H1 (cell line): ENCODE measurements at regions not wholly inside any gene's neighbourhood (a gene's known extent, or its start where the extent isn't known, plus 50 kb on each side); places are given as distances from the start of the nearest gene placed in this dataset.

Source experiments
- CTCF ChIA-PET: fragments of 300-600 bp; sonication (Branson Sonifier 250); formaldehyde crosslinking; loops from one replicate; lab custom pipeline; 2021; ENCODE audit not compliant: partially characterized antibody; lab: Charles Lee
- POLR2A ChIA-PET: fragments of 300-600 bp; sonication (Branson Sonifier 250); formaldehyde crosslinking; loops from one replicate; lab custom pipeline; 2021; ENCODE audit warnings: inconsistent platforms; ENCODE audit not compliant: partially characterized antibody; lab: Charles Lee
- DNase-seq, 2 experiments: peaks; one replicate each; pipeline versions ENCODE4 v3.0.0 to v3.0.0-alpha.2; 2010 to 2022; ENCODE audit warnings: low spot score in 2 of 2, low read depth in 1 of 2, mixed read lengths in 1 of 2
- FAIRE-seq: peaks from 2 replicates; lab custom pipeline; 2011; peaks lifted over from hg19 to GRCh38; lab: Jason Lieb, UNC
- H2AFZ ChIP-seq: 2 replicates; pipeline ENCODE4 v1.8.1; 2012; ENCODE audit warnings: low read length, inconsistent platforms
- H2AK5ac ChIP-seq: 2 replicates; pipeline ENCODE4 v1.6.1; 2013; ENCODE audit warnings: low read depth, low read length
- H2BK120ac ChIP-seq: replicated peaks from 2 replicates; pipeline ENCODE3; 2013; ENCODE audit warnings: low read depth, low read length, inconsistent platforms
- H2BK12ac ChIP-seq: 2 replicates; pipeline ENCODE4 v1.6.1; 2013; ENCODE audit warnings: low read depth, low read length
- H2BK15ac ChIP-seq: 2 replicates; pipeline ENCODE4 v1.6.1; 2013; ENCODE audit warnings: low read length
- H2BK20ac ChIP-seq: 2 replicates; pipeline ENCODE4 v1.6.1; 2013; ENCODE audit warnings: low read length
- H2BK5ac ChIP-seq: 2 replicates; pipeline ENCODE4 v1.6.1; 2013; ENCODE audit warnings: low read depth, low read length
- H3K14ac ChIP-seq: 2 replicates; pipeline ENCODE4 v1.6.1; 2013; ENCODE audit warnings: inconsistent platforms; ENCODE audit not compliant: insufficient read length
- H3K18ac ChIP-seq: 2 replicates; pipeline ENCODE4 v1.6.1; 2013; ENCODE audit warnings: low read length; ENCODE audit errors: extremely low read depth
- H3K23ac ChIP-seq: 2 replicates; pipeline ENCODE4 v1.6.1; 2013; ENCODE audit warnings: inconsistent platforms; ENCODE audit not compliant: insufficient read length
- H3K23me2 ChIP-seq: 2 replicates; pipeline ENCODE4 v1.6.1; 2013; ENCODE audit warnings: low read depth, low read length
- H3K27ac ChIP-seq: 2 replicates; pipeline ENCODE4 v1.6.1; 2011; ENCODE audit warnings: low read depth, low read length, inconsistent platforms
- H3K27me3 ChIP-seq, 4 experiments: replicated peaks in 1 of 4; 1 replicate in 1 of 4; 2 replicates in 3 of 4; pipeline versions ENCODE4 v1.6.1 to v1.8.1; 2011 to 2013; ENCODE audit warnings: low read length in 3 of 4, mild to moderate bottlenecking in 3 of 4, inconsistent platforms in 2 of 4, mixed read lengths in 2 of 4, moderate library complexity in 1 of 4; ENCODE audit not compliant: control insufficient read depth in 3 of 4, insufficient read depth in 3 of 4; ENCODE audit errors: extremely low read depth in 1 of 4
- H3K36me3 ChIP-seq, 4 experiments: 2 replicates each; pipeline versions ENCODE4 v1.6.1 to v1.8.1; 2011 to 2013; ENCODE audit warnings: mild to moderate bottlenecking in 4 of 4, low read length in 3 of 4, moderate library complexity in 2 of 4, control low read depth in 1 of 4, inconsistent platforms in 1 of 4; ENCODE audit not compliant: insufficient read depth in 4 of 4, control insufficient read depth in 2 of 4
- H3K4ac ChIP-seq: replicated peaks from 2 replicates; pipeline ENCODE3; 2013; ENCODE audit warnings: low read length, low read depth, mixed read lengths, inconsistent platforms; ENCODE audit not compliant: insufficient read length
- H3K4me1 ChIP-seq, 4 experiments: replicated peaks in 1 of 4; 1 replicate in 1 of 4; 2 replicates in 3 of 4; pipeline versions ENCODE4 v1.6.1 to v1.8.1; 2011 to 2013; ENCODE audit warnings: low read length in 3 of 4, inconsistent platforms in 2 of 4, mixed read lengths in 1 of 4; ENCODE audit not compliant: insufficient read depth in 4 of 4, control insufficient read depth in 3 of 4
- H3K4me2 ChIP-seq, 2 experiments: 2 replicates each; pipeline versions ENCODE4 v1.6.1 to v1.8.1; 2011 to 2013; ENCODE audit warnings: low read depth in 2 of 2, low read length in 2 of 2, control low read depth in 1 of 2, inconsistent platforms in 1 of 2, mild to moderate bottlenecking in 1 of 2; ENCODE audit not compliant: insufficient read depth in 1 of 2
- H3K4me3 ChIP-seq, 4 experiments: fragments of 200-600, 300-600 bp in 1 of 4; sonication (generic), shearing (Covaris generic), sonication (Bioruptor Twin) in 1 of 4; 2 replicates each; pipeline versions ENCODE4 v1.5.1 to v1.8.1; 2011 to 2016; ENCODE audit warnings: low read length in 4 of 4, low read depth in 3 of 4, control low read depth in 2 of 4, inconsistent platforms in 2 of 4, mild to moderate bottlenecking in 2 of 4, mixed read lengths in 1 of 4, moderate library complexity in 1 of 4; ENCODE audit not compliant: insufficient read depth in 2 of 4; ENCODE audit errors: extremely low read depth in 1 of 4
- H3K56ac ChIP-seq: replicated peaks from 2 replicates; pipeline ENCODE3; 2013; ENCODE audit warnings: low read depth, mild to moderate bottlenecking, mixed read lengths, low read length, inconsistent platforms; ENCODE audit not compliant: insufficient read length
- H3K79me1 ChIP-seq: 2 replicates; pipeline ENCODE4 v1.6.1; 2013; ENCODE audit warnings: low read depth, low read length, control low read depth
- H3K79me2 ChIP-seq, 2 experiments: 2 replicates each; pipeline versions ENCODE4 v1.6.1 to v1.8.1; 2012 to 2013; ENCODE audit warnings: low read length in 2 of 2, mild to moderate bottlenecking in 2 of 2, inconsistent platforms in 1 of 2; ENCODE audit not compliant: insufficient read depth in 2 of 2, control insufficient read depth in 1 of 2
- H3K9ac ChIP-seq, 4 experiments: replicated peaks in 1 of 4; 1 replicate in 1 of 4; 2 replicates in 3 of 4; pipeline versions ENCODE4 v1.6.1 to v1.8.1; 2011 to 2013; ENCODE audit warnings: low read depth in 3 of 4, low read length in 3 of 4, control low read depth in 2 of 4, mild to moderate bottlenecking in 2 of 4, moderate library complexity in 2 of 4, inconsistent platforms in 1 of 4; ENCODE audit errors: extremely low read depth in 1 of 4
- H3K9me3 ChIP-seq, 2 experiments: 2 replicates each; pipeline versions ENCODE4 v1.6.1 to v1.8.1; 2012 to 2013; ENCODE audit warnings: mild to moderate bottlenecking in 2 of 2, moderate library complexity in 2 of 2, control low read depth in 1 of 2, inconsistent platforms in 1 of 2, low read depth in 1 of 2, low read length in 1 of 2, mixed read lengths in 1 of 2; ENCODE audit not compliant: insufficient read depth in 2 of 2
- H4K20me1 ChIP-seq, 2 experiments: replicated peaks in 1 of 2; 2 replicates each; pipeline versions ENCODE3 to v1.8.1; 2011 to 2013; ENCODE audit warnings: inconsistent platforms in 2 of 2, low read length in 2 of 2, mild to moderate bottlenecking in 1 of 2; ENCODE audit not compliant: insufficient read depth in 2 of 2, control insufficient read depth in 1 of 2
- H4K5ac ChIP-seq: 2 replicates; pipeline ENCODE4 v1.6.1; 2013; ENCODE audit warnings: low read length, low read depth, mixed read lengths, inconsistent platforms; ENCODE audit not compliant: insufficient read length
- H4K8ac ChIP-seq: 2 replicates; pipeline ENCODE4 v1.8.0; 2013; ENCODE audit warnings: mild to moderate bottlenecking, moderate library complexity, low read length, inconsistent platforms; ENCODE audit not compliant: insufficient read depth; ENCODE audit errors: extremely low read depth
- H4K91ac ChIP-seq: replicated peaks from 2 replicates; pipeline ENCODE3; 2013; ENCODE audit warnings: low read length, mixed read lengths, inconsistent platforms; ENCODE audit not compliant: insufficient read length
- BRCA1 ChIP-seq: IDR thresholded peaks from 2 replicates; pipeline ENCODE4 v1.6.1; 2012; ENCODE audit warnings: low read depth, low read length, improper control_type of control experiment
- CTBP2 ChIP-seq: IDR thresholded peaks from 2 replicates; pipeline ENCODE4 v1.7.0; 2011; ENCODE audit warnings: borderline replicate concordance, mild to moderate bottlenecking, moderate library complexity, mixed read lengths, low read length; ENCODE audit not compliant: insufficient read depth, insufficient read length
- EP300 ChIP-seq, 2 experiments: IDR thresholded peaks; 1 replicate in 1 of 2; 2 replicates in 1 of 2; pipeline ENCODE4 v1.6.1; 2011 to 2012; ENCODE audit warnings: low read depth in 2 of 2, low read length in 2 of 2, mild to moderate bottlenecking in 2 of 2, borderline replicate concordance in 1 of 2, inconsistent platforms in 1 of 2, moderate library complexity in 1 of 2
- NANOG ChIP-seq: IDR thresholded peaks from 2 replicates; pipeline ENCODE4 v1.6.1; 2011; ENCODE audit warnings: low read length, low read depth, mild to moderate bottlenecking, inconsistent platforms; ENCODE audit not compliant: insufficient read depth, poor library complexity, severe bottlenecking
- PHF8 ChIP-seq: fragments of 200-600 bp; sonication (generic); conservative IDR thresholded peaks from 2 replicates; pipeline ENCODE4 v1.7.1; 2012; ENCODE audit warnings: low read depth, mild to moderate bottlenecking, inconsistent platforms, low read length, moderate library complexity
- RXRA ChIP-seq: IDR thresholded peaks from 2 replicates; pipeline ENCODE4 v1.6.1; 2011; ENCODE audit warnings: low read depth, mild to moderate bottlenecking, low read length, moderate library complexity; ENCODE audit not compliant: insufficient read depth
- SIX5 ChIP-seq: IDR thresholded peaks from 2 replicates; pipeline ENCODE4 v1.6.1; 2011; ENCODE audit warnings: mild to moderate bottlenecking, low read depth, low read length
- SP1 ChIP-seq: IDR thresholded peaks from 2 replicates; pipeline ENCODE4 v1.6.1; 2011; ENCODE audit warnings: low read depth, low read length
- SUZ12 ChIP-seq: fragments of 200-600 bp; sonication (generic); IDR thresholded peaks from 2 replicates; pipeline ENCODE4 v1.6.1; 2012; ENCODE audit warnings: mild to moderate bottlenecking, inconsistent platforms, low read length, moderate library complexity, mixed read lengths
- TEAD4 ChIP-seq: IDR thresholded peaks from 2 replicates; pipeline ENCODE4 v1.6.1; 2012; ENCODE audit warnings: low read depth, low read length, inconsistent platforms, mixed read lengths
- TF ChIP-seq, protein P1 (sequence below): IDR thresholded peaks from 2 replicates; pipeline ENCODE4 v1.6.1; 2012; ENCODE audit warnings: low read length, inconsistent platforms

DNA sequence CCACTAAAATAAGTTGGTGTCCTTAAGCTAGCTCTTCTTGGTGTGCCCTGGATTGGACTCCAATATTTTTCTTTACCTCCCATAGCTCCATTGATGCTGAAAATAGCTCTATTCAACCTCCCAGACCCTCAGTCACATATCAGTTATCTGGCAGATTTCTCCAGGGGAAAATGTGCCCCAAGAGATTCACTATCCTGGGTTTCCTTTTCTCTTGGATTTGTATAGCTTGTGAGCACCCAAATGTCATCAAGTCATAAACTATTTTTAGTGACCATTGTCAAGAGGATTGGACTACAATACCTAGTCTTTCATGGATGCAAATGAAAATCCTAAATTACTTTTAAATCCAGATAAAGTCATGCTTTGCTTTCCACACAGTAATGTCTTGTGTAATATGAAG is 339.6 kb upstream of the FOXG1 start:
- POLR2A ChIA-PET: no interaction called here
- no peak overlapping the region for H4K5ac ChIP-seq
- H4K20me1 ChIP-seq: no peaks in the 10 kb centered on the region
- no peak overlapping the region for H3K23ac ChIP-seq
- no peak overlapping the region for H3K4me3 ChIP-seq
- no peaks in the 10 kb centered on the region for H3K27me3 ChIP-seq
- H3K14ac ChIP-seq: no peak overlapping the region
- no peaks in the 10 kb centered on the region for H3K79me2 ChIP-seq
- no peak overlapping the region for H4K91ac ChIP-seq
- H3K4ac ChIP-seq: no peak overlapping the region
- no peaks in the 10 kb centered on the region for H3K79me1 ChIP-seq
- no peak overlapping the region for H2AFZ ChIP-seq
- no peak overlapping the region for H4K8ac ChIP-seq
- H3K23me2 ChIP-seq: no peaks in the 10 kb centered on the region
- H3K18ac ChIP-seq: no peak overlapping the region
- FAIRE-seq (no peak), DNase-seq (no peak)
- H2AK5ac ChIP-seq: no peak overlapping the region
- H3K9ac ChIP-seq: no peak overlapping the region
- no peak overlapping the region for H2BK20ac ChIP-seq
- H2BK5ac ChIP-seq: no peak overlapping the region
- H3K27ac ChIP-seq: no peak overlapping the region
- no peaks in the 10 kb centered on the region for H3K4me1 ChIP-seq
- peaks cover 0 to 2% of the 10 kb centered on the region in 2 experiments; a peak in 1 of 4 replicates for H3K9me3 ChIP-seq
- H3K36me3 ChIP-seq: no peaks in the 10 kb centered on the region
- H2BK120ac ChIP-seq: no peak overlapping the region
- no peak overlapping the region for H3K56ac ChIP-seq
- no peak overlapping the region for H3K4me2 ChIP-seq
- no peak overlapping the region for H2BK12ac ChIP-seq
- no peak overlapping the region for H2BK15ac ChIP-seq
- CTCF ChIA-PET: no interaction called here
- no peak for TF ChIP-seq RXRA
- TF ChIP-seq CTBP2: no peak
- no peak for TF ChIP-seq TEAD4
- no peak for TF ChIP-seq SIX5
- TF ChIP-seq PHF8: no peak
- no peak for TF ChIP-seq EP300 (IDR thresholded peaks at IDR 0.05; ENCODE audit: borderline replicate concordance in 1 of 2, low read depth in 2 of 2, low read length in 2 of 2)
- no peak for TF ChIP-seq BRCA1
- TF ChIP-seq, protein P1, sequence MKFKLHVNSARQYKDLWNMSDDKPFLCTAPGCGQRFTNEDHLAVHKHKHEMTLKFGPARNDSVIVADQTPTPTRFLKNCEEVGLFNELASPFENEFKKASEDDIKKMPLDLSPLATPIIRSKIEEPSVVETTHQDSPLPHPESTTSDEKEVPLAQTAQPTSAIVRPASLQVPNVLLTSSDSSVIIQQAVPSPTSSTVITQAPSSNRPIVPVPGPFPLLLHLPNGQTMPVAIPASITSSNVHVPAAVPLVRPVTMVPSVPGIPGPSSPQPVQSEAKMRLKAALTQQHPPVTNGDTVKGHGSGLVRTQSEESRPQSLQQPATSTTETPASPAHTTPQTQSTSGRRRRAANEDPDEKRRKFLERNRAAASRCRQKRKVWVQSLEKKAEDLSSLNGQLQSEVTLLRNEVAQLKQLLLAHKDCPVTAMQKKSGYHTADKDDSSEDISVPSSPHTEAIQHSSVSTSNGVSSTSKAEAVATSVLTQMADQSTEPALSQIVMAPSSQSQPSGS: no peak
- TF ChIP-seq SP1: no peak
- TF ChIP-seq NANOG: no peak
- no peak for TF ChIP-seq SUZ12
